GM19372 (cell line): ENCODE measurements at regions not wholly inside any gene's neighbourhood (a gene's known extent, or its start where the extent isn't known, plus 50 kb on each side); places are given as distances from the start of the nearest gene placed in this dataset.
"Not testable (repeated sequence)": the region's sequence is repeated elsewhere in the genome, so short reads cannot be mapped to it uniquely, and the experiment has no call there.

Experiments used
- ATAC-seq: cut with Tn5 transposase; IDR thresholded peaks from one replicate; pipeline ENCODE4 v1.9.1; 2021; ENCODE audit warnings: mild to moderate bottlenecking, low read depth, moderate library complexity; ENCODE audit not compliant: unreplicated experiment

DNA sequence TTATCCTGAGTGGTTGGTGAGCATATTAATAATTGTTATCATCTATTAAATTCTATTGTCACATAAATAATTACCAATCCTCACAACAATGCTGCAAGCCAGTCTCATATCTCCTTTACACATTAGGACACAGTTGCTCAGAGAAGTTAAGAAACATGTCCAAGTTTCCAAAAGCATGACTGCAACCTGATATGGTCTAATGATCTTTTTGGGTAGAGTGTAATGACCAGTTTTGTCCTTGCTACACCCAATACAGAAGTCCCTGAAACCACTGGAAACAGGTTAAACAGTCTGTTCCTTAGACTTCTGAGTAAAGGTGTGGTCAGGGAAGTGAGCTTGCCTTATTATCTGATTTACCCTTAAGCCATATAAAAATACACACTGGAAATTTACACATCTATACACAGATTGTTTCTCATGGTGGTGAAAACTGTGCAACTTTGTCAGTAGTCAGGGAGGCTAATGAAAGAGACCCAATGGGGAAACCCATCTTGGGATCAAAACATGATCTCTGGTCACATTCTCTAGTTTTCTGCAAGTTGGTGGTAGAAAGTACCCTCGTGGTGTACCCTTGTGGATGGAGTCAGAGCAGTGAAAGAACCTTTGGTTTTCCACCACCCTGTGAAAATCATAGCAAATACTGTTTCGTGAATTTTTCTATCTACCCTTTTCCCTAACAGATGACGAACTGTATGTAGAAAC is 146.0 kb upstream of the KLF12 start:
- ATAC-seq, result no peak

DNA sequence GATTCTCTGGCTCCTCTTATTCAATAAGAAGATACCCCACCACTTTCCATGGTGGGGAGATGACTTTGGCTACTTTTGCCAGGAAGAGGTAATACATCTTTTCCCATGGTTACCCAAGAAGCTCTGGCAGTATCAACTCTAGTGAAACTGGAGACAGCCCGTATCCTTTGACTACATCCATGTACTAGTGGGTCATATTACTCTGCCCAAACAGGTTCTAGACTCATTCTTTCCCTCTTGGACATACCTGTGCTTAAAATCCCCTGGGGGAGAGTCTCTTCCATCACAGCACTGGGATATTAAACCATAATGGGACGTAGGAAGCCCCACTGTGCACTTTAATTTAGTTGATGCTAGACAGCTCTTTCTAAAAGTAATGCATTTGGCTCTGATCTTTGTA is 144.7 kb upstream of the KLF12 start:
- ATAC-seq, result no peak

DNA sequence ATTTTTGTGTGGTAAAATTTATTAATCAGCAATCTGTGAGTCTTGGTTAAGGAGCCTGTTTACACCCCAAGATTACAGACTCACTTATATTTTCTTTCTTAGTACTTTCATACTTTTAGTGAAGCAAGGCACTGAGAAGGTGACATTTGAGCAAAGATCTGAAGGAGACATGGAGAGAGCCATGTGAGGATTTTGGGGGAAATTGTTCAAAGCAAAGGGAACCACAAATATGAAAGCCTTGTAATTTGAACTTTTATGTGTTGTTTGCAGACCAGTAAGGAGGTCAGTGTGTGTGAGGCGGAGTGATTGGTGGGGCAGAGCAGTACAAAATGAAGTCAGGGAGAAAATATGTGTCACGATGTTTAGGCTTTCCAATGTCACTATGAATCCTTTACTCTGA is 140.7 kb upstream of the KLF12 start:
- no peak for ATAC-seq

DNA sequence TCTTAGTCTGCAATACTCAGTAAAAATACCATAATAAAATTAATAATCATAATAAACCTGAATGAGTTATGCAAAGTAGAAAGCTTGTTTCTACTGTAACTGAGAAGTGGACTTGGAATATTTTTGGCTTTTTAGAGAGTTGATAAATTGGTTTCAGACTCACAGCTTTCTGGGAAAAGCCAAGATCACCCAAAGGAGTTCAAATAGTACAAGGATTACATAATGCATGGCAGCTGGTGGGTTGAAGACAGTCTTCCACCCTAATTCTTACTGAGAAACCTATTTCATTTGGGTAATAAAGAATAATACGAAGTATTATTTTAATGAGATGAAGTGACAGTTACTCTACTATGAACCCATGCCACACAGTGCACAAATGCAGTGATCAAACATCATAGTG is 139.4 kb upstream of the KLF12 start:
- ATAC-seq, result no peak

DNA sequence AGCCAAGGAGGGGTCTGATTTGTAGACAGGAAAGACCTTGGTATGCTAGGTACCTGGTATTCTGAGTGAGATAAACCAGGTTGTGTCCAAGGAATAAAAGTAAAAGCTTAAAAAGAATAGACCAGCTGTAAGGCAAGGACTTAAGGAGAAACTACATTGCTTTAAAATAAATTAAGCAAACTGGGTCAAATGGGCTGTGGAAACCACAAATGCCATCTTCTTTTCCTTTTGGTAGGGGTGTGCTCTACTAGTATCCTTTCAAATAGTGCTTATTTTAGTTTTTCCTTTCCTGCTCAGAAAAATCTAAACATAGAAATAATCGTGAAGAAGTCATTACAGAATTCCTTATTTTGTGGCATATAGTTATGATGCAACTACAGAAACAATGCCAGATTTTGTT is 138.6 kb upstream of the KLF12 start:
- no peak for ATAC-seq

DNA sequence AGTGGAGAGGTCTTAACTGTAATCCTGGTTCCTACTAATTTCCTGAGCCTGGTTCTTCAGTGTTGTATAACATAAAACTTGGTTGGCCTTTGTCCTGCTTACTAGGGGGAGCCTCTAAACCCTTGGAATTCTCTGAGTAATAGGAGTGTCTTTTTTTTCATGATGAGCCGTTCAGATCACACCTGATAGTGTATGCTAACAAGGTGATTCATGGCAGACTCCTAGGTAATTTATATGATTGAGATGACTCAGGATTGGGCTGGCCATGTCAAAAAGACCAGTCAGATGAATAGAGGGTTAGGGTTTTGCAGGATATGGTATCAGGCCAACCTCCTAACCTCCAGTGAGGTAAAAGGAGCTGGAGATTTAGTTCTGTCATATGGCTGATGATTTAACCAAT is 135.8 kb upstream of the KLF12 start:
- no peak for ATAC-seq

DNA sequence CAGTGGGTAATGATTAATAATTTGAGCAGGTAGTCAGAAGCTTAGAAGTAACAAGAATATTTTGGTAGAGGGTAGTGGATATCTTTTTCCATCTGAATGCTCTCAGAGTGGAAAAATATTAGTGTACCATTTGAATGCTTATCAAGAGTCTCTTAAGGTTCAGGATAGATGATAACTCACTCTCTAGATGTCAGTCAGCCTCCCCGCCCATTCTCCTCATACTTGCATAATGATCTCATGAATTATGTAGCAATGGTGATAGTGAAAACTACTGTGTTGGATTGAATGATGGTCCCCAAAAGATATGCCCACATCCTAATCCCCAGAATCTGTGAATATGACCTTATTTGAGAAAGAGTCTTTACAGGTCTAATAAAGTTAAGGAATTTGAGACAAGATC is 132.7 kb upstream of the KLF12 start:
- no peak for ATAC-seq

DNA sequence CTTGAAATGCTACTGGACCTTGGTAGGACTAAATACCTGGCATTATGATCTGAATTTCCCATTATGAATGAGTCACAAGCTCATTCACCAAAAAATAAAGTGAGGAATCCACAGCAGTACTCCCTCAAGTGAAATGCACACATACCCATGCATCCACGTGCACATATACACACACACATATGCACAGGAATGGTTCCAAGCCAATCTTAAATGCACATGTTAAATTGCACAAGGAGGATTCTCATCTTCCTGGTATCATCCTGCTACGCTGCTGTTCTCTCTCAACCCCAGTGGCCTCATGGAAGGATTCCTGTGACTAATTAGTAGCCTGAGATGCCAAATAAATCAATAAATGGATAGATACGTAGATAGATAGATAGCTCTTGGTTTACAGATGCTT is 132.1 kb upstream of the KLF12 start:
- ATAC-seq, result no peak

DNA sequence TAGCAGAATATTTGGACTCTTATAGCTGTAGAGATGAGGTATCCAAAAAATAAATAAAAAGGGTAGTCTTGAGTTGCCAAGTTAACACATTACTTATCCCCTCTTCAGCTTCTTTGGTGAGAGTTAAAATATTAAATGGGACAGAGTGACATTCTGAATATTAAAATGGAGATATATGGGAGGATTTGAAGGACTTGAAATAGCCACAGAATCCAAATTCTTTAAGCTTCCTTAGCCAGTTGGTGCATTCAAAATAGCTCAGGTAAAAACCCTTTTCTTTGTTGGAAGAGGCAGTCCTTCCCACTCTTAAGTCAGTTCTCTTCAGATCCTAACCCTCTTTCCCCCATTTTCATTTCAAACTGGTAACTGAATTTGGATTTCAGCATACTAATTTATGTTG is 130.1 kb upstream of the KLF12 start:
- ATAC-seq, result no peak

DNA sequence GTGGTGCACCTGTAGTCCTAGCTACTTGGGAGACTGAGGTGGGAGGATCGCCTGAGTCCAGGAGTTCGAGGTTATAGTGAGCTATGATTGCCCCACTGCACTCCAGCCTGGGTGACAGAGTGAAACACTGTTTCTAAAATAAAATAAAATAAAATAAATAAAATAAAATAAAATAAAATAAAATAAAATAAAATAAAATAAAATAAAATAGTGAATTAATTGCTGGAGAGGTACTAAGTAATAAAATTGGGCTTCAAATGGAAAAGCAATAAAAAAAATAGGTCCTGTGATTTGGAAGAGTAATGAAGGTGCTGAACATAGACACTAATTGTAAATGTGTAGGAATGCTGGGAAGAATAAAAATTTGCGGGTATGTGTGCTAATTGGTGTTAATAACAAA is 126.2 kb upstream of the KLF12 start:
- not testable (repeated sequence) for ATAC-seq

DNA sequence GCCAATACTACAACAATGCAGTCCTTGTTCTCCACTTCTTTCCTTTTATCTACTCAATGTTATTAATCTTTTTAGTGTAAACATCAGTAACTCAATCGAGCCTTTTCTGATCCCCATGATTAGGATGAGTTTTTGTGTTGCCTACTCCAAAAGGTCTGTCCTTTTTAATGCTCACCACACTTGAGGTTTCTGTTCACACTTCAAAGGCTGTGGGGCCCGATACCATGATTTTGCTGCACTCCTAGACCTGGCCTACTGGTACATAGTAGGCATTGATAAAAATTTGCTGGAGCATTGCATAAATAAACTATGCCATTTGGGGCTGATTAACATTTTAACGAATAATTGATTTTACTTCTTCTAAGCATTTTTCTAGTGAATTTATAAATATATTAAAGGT is 125.4 kb upstream of the KLF12 start:
- no peak for ATAC-seq

DNA sequence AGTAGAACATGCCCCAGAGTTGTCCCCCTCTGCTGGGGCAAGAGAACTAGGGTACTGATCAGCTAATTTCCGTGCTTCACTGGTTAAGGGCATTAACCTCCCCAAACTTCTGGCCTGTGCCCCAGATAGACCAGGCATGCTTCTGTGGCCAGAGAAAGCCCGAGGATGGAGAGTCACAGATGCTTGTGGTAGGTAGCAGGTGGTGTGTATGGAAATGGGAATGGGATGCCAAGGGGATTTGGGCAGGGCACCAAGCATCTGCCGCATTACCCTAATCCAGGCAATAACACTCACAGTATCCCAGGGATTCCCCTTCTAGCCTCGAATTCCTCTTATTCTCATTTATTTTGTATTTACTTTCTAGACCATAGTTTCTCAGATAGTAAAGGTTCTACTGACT is 124.8 kb upstream of the KLF12 start:
- no peak for ATAC-seq

DNA sequence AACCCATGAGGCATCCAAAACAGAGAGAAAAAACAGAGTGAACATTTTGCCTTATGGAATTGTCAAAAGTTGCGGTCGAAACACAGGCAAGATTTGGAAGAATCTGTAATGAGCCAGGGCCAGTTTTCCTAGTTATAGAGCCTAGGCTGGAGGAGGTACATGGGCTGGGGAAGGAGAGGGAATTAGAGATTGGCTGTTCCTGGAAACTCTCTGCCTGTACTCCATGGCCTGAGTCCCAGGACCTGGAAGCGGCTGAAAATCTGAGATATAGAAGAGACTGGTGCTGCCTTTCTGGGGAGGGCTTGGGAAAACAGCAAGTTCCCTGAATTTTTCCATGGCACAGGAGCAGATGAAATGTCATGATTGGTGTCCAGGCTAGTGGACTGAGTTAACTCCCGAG is 122.8 kb upstream of the KLF12 start:
- no peak for ATAC-seq

DNA sequence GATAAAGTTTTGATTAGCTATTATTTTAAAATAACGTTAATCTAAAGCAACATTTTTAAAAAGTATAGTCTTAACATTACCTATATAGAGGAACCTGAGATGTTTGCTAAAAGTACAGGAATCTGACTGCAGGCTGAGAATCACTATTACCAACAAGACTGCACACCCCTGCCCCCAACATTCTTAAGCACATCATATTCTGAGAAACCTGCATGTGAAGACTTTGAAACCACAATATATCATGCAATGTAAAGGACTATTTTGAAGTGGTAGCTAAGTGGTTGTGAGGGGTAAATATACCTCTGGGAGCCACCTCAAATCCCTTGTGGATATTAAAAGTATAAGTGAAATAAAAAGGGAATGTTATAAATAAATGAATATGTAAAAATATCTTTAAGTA is 119.0 kb upstream of the KLF12 start:
- no peak for ATAC-seq

DNA sequence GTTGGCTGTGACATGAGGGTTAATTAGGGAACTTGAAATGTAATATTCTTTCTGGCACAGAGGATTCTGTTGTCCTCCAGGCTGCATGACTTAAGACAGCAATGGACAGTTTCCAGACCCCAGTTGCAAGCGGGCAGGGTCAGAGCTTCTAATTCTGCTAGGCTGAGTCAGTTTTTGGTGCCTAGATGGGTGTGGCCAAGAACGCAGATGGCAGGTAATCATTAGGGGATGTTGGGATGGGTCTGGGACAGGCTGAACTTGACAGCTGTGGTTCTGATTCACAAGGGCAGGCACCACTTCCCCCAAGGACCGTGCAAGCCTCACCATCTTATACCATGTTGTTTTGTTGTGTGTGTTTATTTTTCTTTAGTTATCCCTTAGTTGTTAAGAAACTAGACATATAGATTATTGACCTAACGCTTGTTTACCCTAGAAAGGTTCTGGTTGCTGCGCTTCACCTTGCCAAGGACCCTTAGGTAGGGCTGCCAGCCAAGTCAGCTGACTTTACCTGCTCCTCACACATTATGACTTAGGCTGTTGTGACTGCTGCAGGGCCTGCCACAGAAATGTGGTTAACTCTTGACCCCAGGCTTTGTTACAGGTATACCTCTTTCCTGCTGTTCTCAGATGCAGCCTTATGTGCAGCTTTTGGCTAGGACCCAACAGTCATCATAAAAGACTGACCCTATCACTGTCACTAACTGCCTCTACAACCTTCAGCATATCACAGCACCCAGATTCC is 117.7 kb upstream of the KLF12 start:
- ATAC-seq, result no peak

DNA sequence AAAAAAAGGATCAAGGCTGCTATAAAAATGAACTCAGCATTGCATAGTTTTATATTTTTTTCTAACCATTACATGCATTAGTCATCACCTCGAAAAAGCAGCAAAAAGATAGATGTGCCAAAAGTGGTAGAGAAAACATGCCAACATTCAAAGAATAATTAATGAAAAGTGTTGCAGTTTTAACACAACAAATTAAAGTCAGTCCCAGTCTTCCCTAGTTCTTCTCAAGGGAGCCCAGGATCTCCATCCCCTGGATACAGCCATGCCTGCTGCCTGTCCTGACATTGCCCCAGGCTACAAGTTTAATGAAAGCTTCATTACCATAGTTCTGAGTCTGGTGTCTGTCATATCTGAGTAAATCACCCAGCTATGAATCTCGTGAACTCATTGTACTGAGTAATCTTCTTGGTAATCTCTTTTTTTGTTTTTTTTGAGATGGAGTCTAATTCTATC is 116.6 kb upstream of the KLF12 start:
- no peak for ATAC-seq

DNA sequence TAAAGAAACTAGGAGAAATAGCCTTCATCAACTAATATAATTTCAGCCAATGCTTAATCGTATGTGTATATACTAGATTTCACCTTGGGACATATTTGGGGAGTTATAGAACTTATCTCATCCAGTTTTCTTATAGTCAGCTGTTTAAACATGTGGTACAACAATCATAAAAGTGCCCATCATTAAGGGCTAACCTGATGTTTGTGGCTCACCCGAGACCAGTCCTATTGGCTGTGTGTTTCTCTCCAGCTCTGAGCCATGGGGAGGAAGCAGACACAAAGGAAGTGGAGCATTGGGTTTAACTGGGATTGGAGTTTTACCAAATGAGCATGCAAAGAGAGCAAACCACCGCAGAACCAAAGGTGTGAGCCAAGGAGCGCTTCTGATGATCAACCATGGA is 114.3 kb upstream of the KLF12 start:
- ATAC-seq, result no peak

DNA sequence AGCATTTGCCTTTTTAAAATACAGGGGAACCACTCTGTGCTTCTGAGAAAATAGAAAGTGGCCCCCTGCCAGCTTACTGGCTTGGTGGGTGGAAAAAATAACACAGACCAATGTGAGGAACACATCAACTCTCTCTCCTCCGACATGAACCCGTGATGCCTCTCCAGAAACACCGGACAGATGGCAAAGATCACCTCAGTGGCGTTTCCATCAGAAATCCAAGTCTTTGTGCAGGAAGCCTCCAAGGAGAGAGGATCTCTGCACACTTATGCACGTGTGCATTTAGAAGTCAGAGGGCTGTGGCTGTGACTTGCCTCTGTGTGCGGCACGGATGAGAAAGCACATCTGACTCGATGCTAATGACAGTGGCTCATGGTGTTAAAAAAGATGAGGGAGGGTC is 112.3 kb upstream of the KLF12 start:
- ATAC-seq, result no peak

DNA sequence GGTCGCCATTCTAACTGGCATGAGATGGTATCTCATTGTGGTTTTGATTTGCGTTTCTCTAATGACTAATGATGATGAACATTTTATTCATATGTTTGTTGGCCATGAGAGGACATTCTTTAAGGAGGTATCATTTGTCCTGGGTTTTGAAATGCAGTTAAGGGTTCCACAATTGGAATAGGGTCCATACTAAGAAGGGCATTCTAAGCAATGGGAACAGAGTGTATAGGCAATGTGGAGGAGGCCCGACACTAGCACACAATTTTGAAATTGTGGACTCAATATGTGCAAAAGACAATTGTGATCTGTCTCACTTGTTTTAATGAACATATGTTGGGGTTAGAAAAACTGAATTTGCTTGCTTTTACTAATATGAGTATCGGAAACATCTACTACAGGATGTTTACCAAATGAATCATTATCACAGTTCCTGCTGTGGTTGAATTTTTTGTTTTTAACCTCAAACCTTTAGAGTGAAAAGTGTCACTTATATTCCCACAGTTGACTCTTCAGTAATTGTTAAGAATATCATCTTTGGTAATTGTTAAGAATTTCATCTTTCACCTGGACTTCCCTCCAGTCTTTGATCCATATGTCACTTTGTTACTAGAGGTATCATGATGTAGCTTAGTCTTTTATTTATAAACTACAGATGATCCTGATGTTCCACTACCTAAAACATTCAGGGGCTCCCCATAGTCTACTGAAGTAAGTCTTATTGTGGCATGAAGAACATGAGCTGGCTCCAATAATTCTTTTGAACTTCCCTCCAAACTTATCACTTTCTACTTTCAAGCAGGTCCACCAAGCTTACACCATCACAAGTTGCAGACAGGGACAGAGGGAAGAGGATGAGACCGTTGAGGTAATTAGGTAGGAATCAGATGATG is 109.7 kb upstream of the KLF12 start:
- ATAC-seq, result no peak

DNA sequence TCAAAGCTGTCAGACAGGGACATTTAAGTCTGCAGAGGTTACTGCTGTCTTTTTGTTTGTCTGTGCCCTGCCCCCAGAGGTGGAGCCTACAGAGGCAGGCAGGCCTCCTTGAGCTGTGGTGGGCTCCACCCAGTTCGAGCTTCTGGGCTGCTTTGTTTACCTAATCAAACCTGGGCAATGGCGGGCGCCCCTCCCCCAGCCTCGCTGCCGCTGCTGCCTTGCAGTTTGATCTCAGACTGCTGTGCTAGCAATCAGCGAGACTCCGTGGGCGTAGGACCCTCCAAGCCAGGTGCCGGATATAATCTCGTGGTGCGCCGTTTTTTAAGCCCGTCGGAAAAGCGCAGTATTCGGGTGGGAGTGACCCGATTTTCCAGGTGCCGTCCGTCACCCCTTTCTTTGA is 107.1 kb upstream of the KLF12 start:
- ATAC-seq, result not testable (repeated sequence)

DNA sequence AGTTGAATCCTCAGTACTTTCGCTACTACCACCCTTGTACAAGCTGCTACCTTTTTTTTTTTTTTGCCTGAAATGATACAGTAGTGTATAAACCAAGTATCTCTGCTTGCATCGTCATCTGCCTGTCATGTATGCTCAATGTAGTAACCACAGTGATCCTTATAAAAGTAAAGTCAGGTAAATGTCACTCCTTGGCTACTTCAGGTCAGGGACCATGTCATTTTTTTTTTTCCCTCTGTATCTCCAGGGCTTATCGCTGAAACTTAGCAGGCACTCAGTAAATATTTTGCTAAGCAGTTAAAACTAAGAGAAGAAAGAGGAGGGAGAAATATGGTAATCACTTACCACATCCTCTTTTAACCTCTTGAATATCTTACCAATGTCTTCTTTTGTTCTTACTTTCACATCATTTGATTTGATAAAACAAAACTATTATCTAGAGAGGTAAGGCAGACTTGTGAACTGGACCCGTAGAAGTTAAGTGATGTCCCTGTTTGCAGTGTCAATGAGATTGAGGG is 96.8 kb upstream of the KLF12 start:
- ATAC-seq, result no peak
